ENCODE measurements at regions not wholly inside any gene's neighbourhood (a gene's known extent, or its start where the extent isn't known, plus 50 kb on each side); places are given as distances from the start of the nearest gene placed in this dataset.
"Not testable (repeated sequence)": the region's sequence is repeated elsewhere in the genome, so short reads cannot be mapped to it uniquely, and the experiment has no call there.

- Histone ChIP-seq H3K27ac (no peak overlapping the region), H3K4me3 (no peak overlapping the region), H3K36me3 (no peaks in the 10 kb centered on the region), H3K27me3 (replicated peaks in 1 of 7) (no peaks in the 10 kb centered on the region), H3K9me3 (peaks cover 0 to 3% (median 0%) of the 10 kb centered on the region in 8 donors), H3K4me1 (no peaks in the 10 kb centered on the region)
- no peak for DNase-seq
- WGBS, 5 donors = 49 to 57% (median 53%) methylated on average over 2 of the region's 2 CpGs
- intact Hi-C loops (cut with DNase I; ENCODE audit: low total_unique reads) = no loop called here
- TF ChIP-seq POLR2AphosphoS5 (IDR thresholded peaks at IDR 0.05) (no peak), POLR2A (IDR thresholded peaks at IDR 0.05) (no peak)
- TF ChIP-seq, protein P1, sequence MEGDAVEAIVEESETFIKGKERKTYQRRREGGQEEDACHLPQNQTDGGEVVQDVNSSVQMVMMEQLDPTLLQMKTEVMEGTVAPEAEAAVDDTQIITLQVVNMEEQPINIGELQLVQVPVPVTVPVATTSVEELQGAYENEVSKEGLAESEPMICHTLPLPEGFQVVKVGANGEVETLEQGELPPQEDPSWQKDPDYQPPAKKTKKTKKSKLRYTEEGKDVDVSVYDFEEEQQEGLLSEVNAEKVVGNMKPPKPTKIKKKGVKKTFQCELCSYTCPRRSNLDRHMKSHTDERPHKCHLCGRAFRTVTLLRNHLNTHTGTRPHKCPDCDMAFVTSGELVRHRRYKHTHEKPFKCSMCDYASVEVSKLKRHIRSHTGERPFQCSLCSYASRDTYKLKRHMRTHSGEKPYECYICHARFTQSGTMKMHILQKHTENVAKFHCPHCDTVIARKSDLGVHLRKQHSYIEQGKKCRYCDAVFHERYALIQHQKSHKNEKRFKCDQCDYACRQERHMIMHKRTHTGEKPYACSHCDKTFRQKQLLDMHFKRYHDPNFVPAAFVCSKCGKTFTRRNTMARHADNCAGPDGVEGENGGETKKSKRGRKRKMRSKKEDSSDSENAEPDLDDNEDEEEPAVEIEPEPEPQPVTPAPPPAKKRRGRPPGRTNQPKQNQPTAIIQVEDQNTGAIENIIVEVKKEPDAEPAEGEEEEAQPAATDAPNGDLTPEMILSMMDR (IDR thresholded peaks at IDR 0.05 in 8 of 11, conservative IDR thresholded peaks at IDR 0.05 in 3 of 11) = no peak
Observed at GRCh38 chr5:164233791-164234190, 728.4 kb downstream of the MAT2B start.

DNA sequence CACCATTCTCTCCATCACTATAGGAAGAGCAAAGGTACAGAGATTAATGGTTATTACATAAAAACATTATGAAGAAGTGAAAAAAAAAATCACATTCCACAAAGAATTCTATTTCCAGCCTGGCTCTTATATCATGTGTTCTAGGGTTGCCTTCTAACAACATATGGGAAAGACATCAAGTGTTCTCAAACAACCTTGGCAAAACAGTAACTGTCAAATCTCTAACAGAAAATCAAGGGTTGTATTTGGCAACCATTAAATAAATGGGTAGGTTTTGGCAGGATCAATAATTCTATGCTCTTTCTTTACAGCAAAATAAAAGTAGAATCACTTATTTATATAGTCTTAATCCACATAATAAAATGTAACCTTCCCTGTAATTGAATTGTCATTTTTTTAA lies 728.9 kb downstream of the MAT2B start:
- Histone ChIP-seq H3K27me3 (replicated peaks in 1 of 7) (no peaks in the 10 kb centered on the region), H3K27ac (no peak overlapping the region), H3K36me3 (no peaks in the 10 kb centered on the region), H3K4me1 (no peaks in the 10 kb centered on the region), H3K4me3 (no peak overlapping the region), H3K9me3 (no peaks in the 10 kb centered on the region)
- no peak for TF ChIP-seq POLR2A (IDR thresholded peaks at IDR 0.05)
- TF ChIP-seq, protein P1 (IDR thresholded peaks at IDR 0.05 in 8 of 11, conservative IDR thresholded peaks at IDR 0.05 in 3 of 11) = no peak
- TF ChIP-seq POLR2AphosphoS5 (IDR thresholded peaks at IDR 0.05) = no peak
- intact Hi-C loops (cut with DNase I; ENCODE audit: low total_unique reads) = no loop called here
- no peak for DNase-seq

DNA sequence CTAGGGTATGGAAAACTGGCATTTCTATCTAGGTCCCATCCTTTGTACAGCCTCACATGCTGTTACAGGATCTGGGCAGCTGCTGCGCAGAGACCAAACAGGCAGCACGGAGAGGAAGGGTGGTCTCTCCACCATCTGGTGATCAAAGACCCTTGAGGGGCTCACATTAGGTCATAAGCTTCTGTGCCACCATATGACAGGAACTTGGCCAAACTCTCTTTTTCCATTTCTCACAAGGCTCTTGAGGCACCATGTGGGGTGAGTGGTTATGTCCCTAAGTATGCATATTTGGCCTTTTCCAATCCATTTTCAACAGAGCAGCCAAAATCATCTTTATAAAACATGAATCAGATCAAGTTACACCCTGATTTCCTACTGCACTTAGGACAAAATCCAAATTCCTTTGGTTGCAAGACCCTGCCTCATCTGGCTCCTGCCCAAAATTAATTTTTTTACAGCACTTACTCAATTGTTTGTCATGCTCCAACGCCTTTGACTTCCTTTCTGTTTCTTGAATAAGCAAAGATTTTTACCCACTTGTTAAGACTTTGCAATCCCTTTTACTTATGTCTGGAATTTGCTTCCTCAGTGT lies 730.0 kb downstream of the MAT2B start:
- H3K4me3 ChIP-seq = no peak overlapping the region
- H3K27me3 ChIP-seq (replicated peaks in 1 of 7) = no peaks in the 10 kb centered on the region
- WGBS, 5 donors = 46 to 67% (median 61%) methylated on average over 2 to 3 of the region's 3 CpGs
- no peak for TF ChIP-seq POLR2AphosphoS5 (IDR thresholded peaks at IDR 0.05)
- no peak for TF ChIP-seq POLR2A (IDR thresholded peaks at IDR 0.05)
- TF ChIP-seq, protein P1 (IDR thresholded peaks at IDR 0.05 in 8 of 11, conservative IDR thresholded peaks at IDR 0.05 in 3 of 11) = no peak
- no peaks in the 10 kb centered on the region for H3K4me1 ChIP-seq
- no peaks in the 10 kb centered on the region for H3K36me3 ChIP-seq
- H3K27ac ChIP-seq = no peak overlapping the region
- DNase-seq = no peak
- no peaks in the 10 kb centered on the region for H3K9me3 ChIP-seq
- intact Hi-C loops (cut with DNase I; ENCODE audit: low total_unique reads) = no loop called here

DNA sequence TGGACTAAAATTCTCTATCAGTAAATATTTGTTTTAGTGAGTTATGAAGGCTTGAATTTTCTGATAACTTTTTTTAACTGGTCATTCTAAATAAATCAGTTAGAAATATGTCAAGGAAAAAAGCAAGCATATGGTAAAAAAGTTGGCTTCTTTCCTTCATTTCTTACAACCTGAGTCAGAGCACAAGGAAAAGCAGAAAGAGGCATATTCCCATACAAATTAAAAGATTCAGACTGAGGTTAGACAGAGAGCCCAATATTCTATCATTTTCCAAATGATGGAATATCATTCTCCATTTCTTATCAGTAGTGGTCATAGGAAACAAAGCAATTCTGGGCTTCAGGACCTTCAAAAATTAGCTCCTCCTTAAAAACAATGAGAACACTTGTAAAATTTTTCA lies 732.1 kb downstream of the MAT2B start:
- H3K9me3 ChIP-seq = no peaks in the 10 kb centered on the region
- H3K27ac ChIP-seq = no peak overlapping the region
- H3K4me1 ChIP-seq = no peaks in the 10 kb centered on the region
- no peak for DNase-seq
- intact Hi-C loops (cut with DNase I; ENCODE audit: low total_unique reads) = no loop called here
- no peaks in the 10 kb centered on the region for H3K27me3 ChIP-seq (replicated peaks in 1 of 7)
- H3K36me3 ChIP-seq = no peaks in the 10 kb centered on the region
- TF ChIP-seq POLR2AphosphoS5 (IDR thresholded peaks at IDR 0.05) = no peak
- TF ChIP-seq POLR2A (IDR thresholded peaks at IDR 0.05) = no peak
- TF ChIP-seq, protein P1 (IDR thresholded peaks at IDR 0.05 in 8 of 11, conservative IDR thresholded peaks at IDR 0.05 in 3 of 11) = no peak
- H3K4me3 ChIP-seq = no peak overlapping the region

GRCh38 chr5:164251781-164252180 lies 746.4 kb downstream of the MAT2B start:
- intact Hi-C loops (cut with DNase I; ENCODE audit: low total_unique reads); H3K4me3 ChIP-seq; H3K27me3 ChIP-seq (replicated peaks in 1 of 7): not testable (repeated sequence)

More at GRCh38 chr5:164251781-164252180, 746.4 kb downstream of the MAT2B start:
- peaks cover 0 to 11% (median 0%) of the 10 kb centered on the region in 8 donors for H3K9me3 ChIP-seq
- not testable (repeated sequence) for H3K4me1 ChIP-seq, DNase-seq, H3K36me3 ChIP-seq, H3K27ac ChIP-seq
